ENCODE measurements at regions not wholly inside any gene's neighbourhood (a gene's known extent, or its start where the extent isn't known, plus 50 kb on each side); places are given as distances from the start of the nearest gene placed in this dataset.

DNA sequence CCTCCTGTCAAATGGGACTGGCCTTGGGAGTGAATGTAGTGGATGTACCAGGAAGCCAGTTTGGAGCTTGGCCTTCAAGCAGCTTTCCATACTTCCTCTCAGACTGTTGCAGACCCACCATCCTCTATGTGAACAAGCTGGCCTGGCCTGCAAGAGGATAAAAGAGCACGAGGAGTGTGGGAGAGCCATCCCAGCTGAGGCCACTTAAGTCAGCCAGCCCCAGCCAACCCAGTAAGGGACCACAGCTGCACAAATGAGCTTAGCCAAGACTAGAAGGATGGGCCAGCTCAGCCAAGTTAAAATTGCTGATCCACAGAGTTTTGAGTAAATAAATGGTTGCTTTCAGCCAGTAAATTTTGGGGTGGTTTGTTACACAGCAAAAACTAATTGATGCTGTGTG lies 156.9 kb upstream of the SOX4 start:
- no peak for DNase-seq

DNA sequence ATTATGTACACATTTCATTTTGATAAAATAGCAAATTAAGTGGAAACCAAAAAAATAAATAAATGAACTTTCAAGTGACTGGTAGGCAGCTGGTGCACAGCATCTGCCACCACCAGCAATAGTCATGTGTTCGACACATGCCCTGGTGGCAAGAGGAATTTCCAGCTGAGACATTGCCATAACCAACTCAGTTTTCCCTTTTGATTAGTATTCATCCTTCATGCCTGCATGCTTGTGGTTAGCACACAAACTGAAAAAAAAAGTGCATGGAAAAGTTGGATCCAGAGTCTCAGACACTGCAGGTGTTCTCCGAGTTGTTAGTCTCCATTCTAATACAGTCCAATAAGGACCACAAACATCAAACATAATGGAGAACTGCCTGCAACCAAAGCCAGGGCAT lies 156.0 kb upstream of the SOX4 start:
- DNase-seq = peak; percentile 11

DNA sequence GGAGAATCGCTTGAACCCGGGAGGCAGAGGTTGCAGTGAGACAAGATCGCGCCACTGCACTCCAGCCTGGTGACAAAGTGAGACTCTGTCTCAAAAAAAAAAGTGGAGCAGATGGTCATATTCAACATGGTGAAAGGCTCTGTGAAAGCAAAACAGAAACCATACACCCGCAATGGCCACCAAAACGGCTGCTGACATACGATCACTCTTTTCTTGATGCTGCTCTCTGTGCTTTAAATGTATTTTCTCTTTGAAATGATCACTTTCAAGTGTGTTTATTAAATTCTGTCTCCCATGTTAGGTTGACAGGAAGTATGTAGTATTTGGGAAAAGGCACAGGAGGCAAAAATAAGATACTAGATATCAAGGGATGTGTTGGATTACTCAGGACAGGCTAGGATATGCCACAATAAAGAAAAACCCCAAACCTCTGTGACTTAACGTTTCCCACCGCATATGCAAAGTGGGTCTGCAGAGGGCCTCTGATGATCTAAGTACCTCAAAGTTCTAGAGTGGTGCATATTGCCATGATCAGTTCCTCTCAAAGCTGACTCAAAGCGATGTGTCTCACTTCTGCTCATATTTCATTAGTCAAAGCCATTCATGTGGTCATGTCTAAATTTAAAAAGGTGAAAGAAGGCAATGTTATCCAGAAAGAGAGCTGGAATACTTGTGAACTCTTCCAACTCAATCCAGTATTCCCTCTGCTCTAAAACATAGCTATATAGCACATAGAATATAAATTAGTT lies 155.1 kb upstream of the SOX4 start:
- DNase-seq = peak; percentile 10

DNA sequence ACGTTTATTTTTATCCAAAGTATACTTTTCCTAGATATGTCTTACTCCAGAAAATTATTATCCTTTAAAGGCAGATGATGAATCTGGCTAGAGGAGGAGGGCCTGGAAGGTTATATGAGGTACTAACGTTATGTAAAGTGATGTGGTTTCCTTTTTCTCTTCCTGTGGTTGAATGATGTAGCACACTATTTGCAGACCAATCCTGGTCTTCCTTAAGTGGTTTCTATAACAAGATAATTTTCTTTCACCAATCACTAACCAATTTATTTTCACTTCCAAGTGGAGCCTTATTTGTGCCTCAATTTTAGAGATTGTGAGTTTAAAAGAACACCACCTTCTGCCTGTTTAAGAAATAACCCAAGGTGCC lies 154.6 kb upstream of the SOX4 start:
- DNase-seq = no peak

DNA sequence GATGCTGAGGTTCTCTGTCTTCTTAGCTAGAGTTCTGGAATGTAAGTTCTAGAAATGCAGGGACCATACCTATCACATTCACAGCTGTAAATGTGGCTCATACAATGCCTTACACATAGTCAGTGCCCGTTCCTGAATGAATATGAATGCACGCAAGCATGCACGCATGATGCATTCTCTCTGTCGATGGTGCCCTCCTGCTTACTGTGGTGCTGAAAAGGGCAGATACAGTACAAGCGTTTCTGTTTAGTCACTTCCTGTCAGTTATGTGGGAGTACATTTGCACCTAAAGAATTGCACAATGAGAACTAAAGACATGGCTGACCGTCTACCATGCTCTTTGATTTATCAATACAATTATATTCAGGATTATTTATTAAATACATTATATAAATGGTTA lies 152.2 kb upstream of the SOX4 start:
- no peak for DNase-seq

DNA sequence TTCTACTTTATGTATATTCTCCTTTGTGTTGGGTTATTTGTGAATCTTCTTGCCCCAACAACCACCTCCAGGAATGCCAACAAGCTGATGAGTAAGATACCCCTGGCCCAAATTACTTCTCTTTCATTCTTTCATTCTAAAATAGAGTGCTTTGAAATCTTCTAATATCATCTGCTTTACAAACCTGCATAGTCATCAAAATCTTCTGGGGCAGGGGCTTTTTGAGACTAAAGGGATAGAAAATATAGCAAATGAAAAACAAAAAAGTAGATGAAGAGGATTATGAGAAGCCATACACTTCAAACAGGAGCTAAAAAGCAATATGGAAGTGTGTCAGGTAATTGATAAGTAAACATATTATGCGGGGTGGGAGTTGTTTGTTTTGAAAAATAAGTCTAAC lies 150.7 kb upstream of the SOX4 start:
- DNase-seq = no peak

DNA sequence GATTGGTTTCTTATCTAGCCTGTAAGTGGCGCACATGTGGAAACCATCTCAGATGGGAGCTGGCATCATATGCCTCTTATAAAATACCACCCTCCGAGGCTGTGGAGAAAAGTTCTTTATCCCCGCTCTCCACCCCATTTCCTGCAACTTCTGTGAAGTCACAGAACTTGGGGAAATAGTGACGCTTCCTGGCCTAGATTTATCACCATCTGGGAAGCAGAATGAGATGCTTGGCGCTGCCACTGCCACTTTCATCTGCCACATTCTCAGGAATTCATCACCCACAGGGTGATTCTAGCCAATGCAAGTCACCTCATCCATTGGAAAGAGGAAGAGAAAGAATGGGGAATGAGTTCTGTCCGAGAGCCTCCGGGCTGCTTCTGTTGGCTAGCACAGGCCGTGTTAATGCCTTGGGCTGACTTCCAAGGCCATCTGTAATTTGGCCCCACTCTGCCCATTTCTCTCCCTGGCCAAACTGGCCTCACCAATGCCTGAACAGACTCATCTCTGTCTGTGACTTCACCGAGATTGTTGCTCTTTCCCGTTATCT lies 148.8 kb upstream of the SOX4 start:
- DNase-seq = no peak

DNA sequence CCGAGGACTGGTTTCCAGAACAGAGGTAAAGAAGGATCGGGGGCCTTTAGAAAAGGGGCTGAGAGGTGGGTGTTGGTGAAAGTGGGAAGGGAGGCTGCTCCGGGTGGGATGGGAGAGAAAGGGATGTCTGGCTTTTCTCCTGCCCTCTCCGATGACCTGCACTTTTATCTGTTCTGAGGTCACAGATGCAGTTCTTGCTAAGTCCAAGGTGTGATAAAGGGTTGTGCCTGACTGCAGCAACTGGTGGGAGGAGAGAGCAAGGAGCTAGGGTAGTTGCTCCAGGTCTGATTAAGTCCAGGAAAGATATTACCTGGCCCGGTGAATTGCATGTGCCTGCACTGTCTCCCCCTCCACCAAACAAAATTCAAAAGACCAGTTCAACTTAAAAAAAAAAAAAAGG lies 145.6 kb upstream of the SOX4 start:
- no peak for DNase-seq

DNA sequence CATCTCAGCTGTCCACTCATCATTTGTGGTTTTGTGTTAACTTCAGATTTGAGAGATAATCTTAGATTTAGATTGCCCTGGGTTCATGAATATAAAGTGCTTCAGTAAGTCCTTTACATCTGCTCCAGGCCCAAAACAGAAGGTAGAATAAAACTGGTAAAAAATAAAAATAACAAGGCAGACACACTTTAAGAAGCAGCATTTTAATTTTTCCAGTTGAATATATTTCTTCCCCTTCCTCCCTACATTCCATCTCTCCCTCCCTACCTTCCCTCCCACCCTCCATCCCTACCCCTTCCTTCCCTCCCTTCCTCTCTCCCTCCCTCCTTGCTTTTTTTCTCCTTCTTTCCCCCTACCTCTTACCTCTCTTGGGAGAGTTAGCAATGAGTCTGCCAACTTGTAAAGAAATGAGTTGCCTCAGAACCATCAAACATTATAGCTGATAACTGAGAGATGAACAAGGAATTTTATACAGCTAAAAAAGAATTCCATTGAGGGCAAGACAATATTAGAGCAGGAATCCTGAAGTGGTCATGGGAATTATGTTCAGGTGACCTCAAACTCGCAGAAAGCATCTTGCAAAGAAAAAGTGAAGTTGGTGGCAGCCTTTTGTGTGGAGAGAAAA lies 145.0 kb upstream of the SOX4 start:
- no peak for DNase-seq

DNA sequence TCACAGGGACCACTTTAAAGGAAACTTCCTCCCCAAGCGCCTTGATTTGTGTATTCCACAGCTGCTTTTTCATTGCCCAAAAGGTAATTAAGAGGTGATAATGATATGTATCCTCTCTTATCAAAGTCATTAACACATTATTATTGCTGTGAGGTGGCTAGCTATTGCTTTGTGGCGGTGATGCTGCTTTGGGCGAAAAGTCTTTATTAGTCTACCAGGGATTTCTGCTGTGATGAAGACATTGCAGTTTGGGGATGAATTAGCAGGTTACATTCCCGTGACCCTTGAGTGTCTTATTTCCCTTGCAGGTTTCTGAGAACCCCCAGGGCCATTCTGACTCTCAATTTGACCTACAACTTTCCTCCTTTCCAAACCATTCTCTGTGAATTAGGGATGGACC lies 143.4 kb upstream of the SOX4 start:
- DNase-seq = no peak

DNA sequence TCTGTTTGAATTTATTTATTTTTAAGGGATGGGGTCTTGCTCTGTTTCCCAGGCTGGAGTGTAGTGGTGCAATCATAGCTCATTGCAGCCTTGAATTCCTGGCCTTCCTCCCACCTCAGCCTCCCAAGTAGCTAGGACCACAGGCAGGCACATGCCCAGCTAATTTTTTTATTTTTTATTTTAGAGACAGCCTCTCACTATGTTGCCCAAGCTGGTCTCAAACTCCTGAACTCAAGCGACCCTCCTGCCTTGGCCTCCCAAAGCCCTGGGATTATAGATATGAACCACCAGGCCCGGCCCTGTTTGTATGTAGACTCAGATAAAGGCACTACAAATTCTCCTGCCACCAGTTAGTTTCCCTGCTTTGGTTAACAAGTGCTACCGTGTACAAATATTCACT lies 142.9 kb upstream of the SOX4 start:
- no peak for DNase-seq

DNA sequence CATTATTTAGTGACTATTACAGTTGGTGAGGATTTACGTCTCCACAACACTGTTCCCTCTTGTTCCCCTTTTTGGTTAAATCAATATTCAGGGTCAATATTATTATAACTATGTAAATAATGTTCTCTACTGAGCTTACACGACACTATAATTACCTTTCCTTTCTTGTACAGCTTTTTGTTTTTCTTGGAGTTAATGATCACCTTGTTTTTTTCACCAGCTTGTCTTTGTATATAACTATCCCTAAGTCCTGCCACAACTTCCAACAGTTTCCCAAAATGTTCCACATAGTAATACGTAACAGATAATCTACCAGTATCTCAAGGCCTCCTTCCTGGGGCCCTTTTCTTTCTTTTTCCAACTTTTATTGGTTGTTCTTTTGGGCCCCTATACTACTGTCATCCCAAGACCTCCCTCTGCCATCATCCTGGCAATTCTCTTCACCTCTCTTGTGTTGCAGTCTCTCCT lies 142.0 kb upstream of the SOX4 start:
- DNase-seq = no peak

DNA sequence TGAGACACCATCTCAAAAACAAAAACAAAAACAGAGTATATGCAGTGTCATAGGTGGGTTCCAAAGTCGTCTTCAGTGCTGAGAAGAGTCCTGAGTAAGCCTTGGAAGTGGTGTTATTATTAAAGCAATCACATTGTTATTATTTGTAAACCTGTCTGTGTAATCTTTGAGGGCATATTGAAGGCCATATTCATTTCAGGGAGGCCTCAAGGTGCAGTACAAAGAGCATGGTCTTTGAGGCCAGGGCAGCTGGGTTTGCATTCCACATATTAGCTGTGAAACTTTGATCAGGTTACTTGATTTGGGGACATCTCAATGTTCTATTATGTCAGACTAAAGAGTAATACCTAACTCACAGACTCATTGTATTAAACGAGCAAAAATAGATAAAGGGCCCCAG lies 139.3 kb upstream of the SOX4 start:
- no peak for DNase-seq

DNA sequence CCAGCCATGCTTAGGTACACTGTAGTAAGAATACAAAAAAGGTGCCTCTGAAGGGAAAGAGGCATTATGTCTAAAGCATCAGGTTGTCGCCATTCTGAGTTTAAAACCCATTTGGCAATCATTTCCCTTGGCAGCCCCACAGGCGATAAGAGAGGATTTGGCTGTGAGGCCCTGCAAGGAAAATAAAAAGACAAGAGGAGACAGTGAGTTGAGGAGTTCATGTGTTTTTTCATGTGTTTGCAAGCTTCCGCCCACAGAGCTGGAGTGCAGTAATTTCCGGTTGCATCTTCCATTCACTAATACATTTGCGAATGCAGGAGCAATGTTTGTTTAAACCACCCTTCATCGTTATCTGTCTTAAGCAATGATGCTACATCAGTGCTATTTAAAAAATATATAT lies 138.5 kb upstream of the SOX4 start:
- DNase-seq = no peak

DNA sequence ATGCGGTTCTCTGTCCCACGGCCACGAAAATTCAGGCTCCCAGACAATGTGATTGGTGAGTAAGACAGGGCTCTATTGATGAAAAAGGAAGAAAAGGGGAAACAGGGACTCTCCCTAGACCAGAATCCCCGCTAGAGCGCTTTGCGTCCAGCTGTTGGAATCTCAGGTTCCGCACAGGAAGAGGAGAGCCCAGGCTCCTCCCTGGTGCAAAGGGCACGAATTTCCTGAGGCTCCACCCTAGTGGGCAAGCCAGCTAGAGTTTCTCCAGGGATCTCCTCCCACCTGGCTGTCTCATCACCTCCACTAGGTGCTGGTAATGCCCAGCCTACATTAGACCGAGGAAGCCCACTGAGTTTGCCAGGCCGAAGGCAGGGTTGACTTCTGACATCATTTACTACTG lies 135.9 kb upstream of the SOX4 start:
- no peak for DNase-seq

DNA sequence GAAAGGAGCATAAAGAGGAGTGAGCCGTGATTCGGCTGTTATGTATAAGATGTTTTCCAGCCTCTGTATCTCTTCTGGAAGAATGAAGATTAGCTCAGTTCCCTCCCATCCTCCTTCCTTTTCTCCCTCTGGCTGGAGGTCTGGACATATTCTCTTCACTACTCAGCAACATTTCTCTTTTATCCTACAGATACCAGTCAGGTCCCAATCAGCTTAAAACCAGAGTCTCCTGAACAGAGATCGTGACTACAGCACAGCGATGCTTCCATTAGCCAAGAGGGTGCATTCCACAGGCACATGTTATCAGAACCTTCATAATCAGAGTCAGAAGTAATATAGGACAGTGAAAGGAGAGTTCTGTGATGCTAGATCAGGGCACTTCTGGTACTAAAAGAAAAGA lies 133.9 kb upstream of the SOX4 start:
- no peak for DNase-seq

DNA sequence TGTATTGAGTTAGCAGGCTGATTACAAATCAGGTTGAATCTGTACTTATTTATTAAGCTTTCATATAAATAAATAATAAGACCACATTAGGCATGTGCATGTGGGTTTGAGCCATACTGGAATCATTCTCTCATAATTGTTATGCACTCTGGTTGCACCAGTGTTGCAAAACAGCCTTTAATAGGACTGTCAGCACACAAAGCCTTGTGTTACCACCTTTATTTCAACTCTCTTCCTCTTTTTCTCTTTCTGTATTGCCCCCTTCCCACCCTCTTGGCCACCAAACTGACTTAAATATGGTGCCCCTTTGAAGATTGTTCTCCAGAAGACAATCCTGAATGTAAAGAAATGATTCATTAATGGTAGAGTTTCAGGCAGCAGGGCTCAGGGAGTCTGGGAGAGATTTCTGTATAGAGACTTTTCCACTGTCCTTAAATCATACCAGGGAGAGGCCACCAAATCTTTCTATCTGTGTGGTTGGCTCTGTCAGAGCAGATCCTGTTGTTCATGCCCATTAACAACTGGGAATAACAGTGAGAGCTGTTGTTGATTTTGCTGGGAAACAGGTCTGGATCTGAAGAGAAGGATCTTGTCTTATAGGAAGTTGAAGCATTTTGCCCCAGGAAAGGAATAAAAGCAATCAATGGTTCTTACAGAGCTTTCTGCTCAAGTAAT lies 131.6 kb upstream of the SOX4 start:
- no peak for DNase-seq

DNA sequence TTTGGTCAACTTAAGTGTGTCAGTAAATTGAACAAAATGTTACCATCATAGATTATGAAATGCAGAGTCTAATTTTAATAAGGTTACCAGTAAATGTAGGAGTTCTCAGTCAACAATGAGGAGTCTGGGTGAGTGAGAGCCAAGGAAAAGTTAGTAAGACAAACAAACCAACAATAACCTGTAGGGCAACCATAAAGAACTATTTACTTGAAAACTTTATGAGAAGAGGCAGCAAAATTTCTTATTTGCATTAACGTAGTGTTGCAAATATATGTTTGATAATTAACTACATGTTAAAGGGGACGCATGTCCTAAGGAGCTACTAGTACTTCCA lies 131.1 kb upstream of the SOX4 start:
- DNase-seq = no peak

DNA sequence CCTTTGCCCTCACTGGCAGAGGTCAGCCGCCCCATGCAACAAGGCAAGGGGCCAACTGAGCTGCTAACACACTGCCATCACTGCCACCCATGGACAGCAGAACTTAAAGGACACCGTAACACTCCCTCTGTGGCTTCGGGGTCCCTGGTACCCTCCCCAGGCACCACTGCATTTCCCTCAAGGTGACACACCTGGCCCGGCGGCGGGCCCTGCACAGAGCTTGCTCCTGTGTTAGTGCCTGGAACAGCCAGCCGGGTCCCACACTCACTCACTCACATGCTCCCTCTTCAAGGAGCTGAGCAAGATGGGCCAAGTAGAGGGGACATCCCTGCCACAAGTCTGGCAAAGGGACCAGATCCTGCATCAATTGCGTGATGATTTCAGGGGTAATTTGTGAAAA lies 126.5 kb upstream of the SOX4 start:
- DNase-seq = no peak

DNA sequence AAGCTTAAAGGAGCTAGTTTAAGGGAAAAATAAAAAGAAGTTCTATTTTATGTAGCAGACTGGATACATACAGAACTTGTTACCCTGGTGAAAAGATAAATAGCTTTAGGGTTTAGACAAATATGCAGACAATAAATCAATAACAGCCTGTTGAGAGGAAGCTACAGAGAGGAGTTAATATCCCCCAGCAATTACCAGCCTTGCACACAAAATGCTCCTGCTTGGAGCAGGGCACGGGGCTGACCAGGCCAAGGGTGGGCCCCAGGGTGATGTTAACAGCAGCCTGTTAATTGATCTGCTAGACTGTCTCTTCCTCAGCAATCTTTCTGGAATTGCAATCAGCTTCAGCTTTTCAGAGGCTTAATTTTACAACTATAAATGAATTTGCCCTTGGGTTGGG lies 125.1 kb upstream of the SOX4 start:
- no peak for DNase-seq

DNA sequence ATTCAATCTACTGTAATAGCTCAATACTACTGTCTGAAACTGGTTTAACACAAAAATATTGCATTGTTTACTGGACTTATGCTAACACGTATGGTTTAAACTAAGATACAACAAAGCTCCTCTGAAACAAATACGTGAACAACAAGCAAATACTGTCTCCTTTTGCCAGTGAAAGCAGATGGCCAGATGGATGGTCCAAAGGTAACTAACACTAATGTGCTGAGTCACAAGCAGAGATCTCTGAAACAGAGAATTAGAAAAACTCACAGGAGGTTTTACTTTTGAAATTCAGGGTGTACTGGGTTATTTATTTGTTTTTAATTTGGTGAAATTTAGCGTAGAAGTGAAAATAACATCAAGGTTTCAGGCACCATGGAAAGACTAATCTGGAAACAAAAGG lies 124.3 kb upstream of the SOX4 start:
- no peak for DNase-seq

DNA sequence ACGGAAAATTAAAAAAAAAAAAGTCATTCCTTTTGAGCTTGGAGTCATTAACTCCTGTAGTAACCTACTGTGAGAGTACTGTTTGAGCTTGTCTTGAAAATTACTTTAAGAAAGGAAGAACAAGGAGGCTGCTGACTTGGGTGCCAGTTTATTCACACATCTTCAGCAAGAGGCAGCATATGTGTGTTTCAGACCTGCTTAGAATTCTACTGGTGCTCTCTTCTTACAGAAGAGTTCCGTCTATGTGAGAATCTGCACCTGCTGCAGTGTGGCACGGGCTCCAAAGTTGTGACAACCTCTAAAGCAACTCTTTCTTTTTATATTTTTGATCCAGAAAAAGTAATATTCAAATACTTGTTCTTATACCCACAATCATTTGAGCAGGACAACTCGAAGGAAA lies 117.4 kb upstream of the SOX4 start:
- no peak for DNase-seq

DNA sequence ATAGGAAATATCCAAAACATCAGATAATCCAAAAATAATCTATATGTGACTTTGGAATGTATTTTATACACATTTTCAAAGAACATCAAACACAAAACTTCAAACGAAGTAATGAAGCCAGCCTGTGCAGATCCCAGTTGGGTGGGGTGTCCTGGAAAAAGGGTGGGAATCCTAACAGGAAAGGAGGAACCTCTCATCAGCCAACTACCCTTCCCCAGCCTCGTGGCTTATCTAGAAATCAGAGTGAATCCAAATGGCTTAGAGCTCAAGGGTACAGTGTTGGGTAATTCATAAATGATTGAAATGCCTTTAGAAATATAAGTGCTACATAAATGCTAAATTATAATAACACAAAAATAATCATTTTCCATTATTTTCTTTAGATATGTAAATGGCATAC lies 115.1 kb upstream of the SOX4 start:
- DNase-seq = no peak

DNA sequence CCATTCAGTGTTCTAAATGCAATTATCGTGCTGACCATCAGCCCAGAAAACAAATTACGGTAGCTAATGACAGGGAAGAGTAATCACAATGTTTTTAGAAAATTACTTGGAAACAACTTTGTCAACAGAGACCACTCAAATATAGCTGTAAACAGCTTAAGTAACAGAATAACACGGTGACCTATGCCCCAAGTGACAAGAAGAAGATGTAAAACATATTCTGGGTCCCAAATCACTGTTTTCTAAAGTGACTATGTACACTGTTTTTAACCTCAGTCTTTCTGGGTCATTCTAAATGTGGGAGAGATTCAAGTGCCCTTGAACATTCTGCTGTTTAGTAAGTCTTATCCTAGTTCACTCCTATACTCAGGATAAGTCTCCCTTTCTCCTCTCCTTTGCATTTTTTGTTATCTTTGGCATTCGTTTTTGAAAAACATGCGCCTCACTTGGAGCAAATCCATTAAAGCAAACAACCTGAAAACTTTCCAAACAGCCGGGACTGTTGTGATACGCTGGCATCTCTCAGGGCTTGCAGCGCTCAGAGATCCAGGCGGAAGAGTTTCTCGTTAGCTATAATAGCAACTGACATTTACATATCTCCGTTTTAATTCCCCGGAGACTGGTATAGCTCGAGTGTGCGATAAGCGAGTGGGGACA lies 114.5 kb upstream of the SOX4 start:
- no peak for DNase-seq
